IMR-90 (cell line): ENCODE measurements at regions not wholly inside any gene's neighbourhood (a gene's known extent, or its start where the extent isn't known, plus 50 kb on each side); places are given as distances from the start of the nearest gene placed in this dataset.

Experiments
- CTCF ChIP-seq: conservative IDR thresholded peaks from 2 replicates; pipeline ENCODE4 v1.5.1; 2012; ENCODE audit warnings: mild to moderate bottlenecking, low read depth, low read length, improper control_type of control experiment
- POLR2A ChIP-seq: IDR thresholded peaks from 2 replicates; pipeline ENCODE4 v1.6.1; 2012; ENCODE audit warnings: mild to moderate bottlenecking, low read depth, low read length
- RCOR1 ChIP-seq: IDR thresholded peaks from 2 replicates; pipeline ENCODE4 v1.6.1; 2012; ENCODE audit warnings: mild to moderate bottlenecking, low read length, improper control_type of control experiment; ENCODE audit not compliant: insufficient replicate concordance
- SMC3 ChIP-seq: fragments of 150-350 bp; IDR thresholded peaks from 2 replicates; pipeline ENCODE4 v1.6.1; 2016; ENCODE audit warnings: low read depth, mild to moderate bottlenecking, antibody characterized with exemption, low read length, moderate library complexity

GRCh38 chr6:67112120-67112519 lies 1405.1 kb upstream of the EYS start:
- TF ChIP-seq CTCF (no peak), POLR2A (no peak), SMC3 (no peak), RCOR1 (no peak)
